Transverse colon (tissue), 4 donors: ENCODE measurements at regions not wholly inside any gene's neighbourhood (a gene's known extent, or its start where the extent isn't known, plus 50 kb on each side); places are given as distances from the start of the nearest gene placed in this dataset.

Source experiments
- DNase-seq: peaks from one replicate; pipeline ENCODE4 v3.0.0-alpha.2; 2019
- H3K27ac ChIP-seq, 4 donors: fragments of 200-600 bp; sonication (generic); 2 replicates each; pipeline ENCODE4 v1.5.1; 2016 to 2018; ENCODE audit warnings: inconsistent platforms in 4 of 4
- H3K27me3 ChIP-seq: fragments of 200-600 bp; sonication (generic); 2 replicates; pipeline ENCODE4 v1.5.1; 2017; ENCODE audit warnings: inconsistent platforms
- H3K36me3 ChIP-seq, 4 donors: fragments of 200-600 bp; sonication (generic); 2 replicates each; pipeline ENCODE4 v1.5.1; 2017 to 2019; ENCODE audit warnings: inconsistent platforms in 4 of 4
- H3K4me1 ChIP-seq, 4 donors: fragments of 200-600 bp; sonication (generic); 2 replicates each; pipeline ENCODE4 v1.5.1; 2017 to 2020; ENCODE audit warnings: inconsistent platforms in 4 of 4
- H3K4me3 ChIP-seq, 4 donors: fragments of 200-600 bp; sonication (generic); 1 replicate in 1 of 4; 2 replicates in 3 of 4; pipeline versions ENCODE4 v1.5.1 to v1.6.1; 2017 to 2019; ENCODE audit warnings: inconsistent platforms in 4 of 4
- H3K9me3 ChIP-seq, 2 donors: fragments of 200-600 bp; sonication (generic); 2 replicates each; pipeline ENCODE4 v1.5.1; 2017 to 2019; ENCODE audit warnings: inconsistent platforms in 2 of 2
- CTCF ChIP-seq, 5 experiments: fragments of 200-600 bp in 3 of 5; fragments of 450-650 bp in 2 of 5; sonication (generic) in 3 of 5; IDR thresholded peaks; 1 replicate in 2 of 5; 2 replicates in 3 of 5; pipeline ENCODE4 v1.5.1; 2016 to 2017; ENCODE audit warnings: antibody characterized with exemption in 5 of 5, inconsistent platforms in 3 of 5, mild to moderate bottlenecking in 2 of 5, moderate library complexity in 1 of 5
- EP300 ChIP-seq: sonication (generic); formaldehyde crosslinking; IDR thresholded peaks from one replicate; pipeline ENCODE4 v1.6.1; 2017; ENCODE audit warnings: antibody characterized with exemption, low read depth
- POLR2A ChIP-seq: fragments of 450-650 bp; IDR thresholded peaks from one replicate; pipeline ENCODE4 v1.6.1; 2016; ENCODE audit warnings: antibody characterized with exemption, mild to moderate bottlenecking, moderate library complexity
- POLR2AphosphoS5 ChIP-seq, 3 donors: sonication (generic); formaldehyde crosslinking; IDR thresholded peaks; one replicate each; pipeline ENCODE4 v1.6.1; 2016; ENCODE audit warnings: antibody characterized with exemption in 3 of 3
- WGBS, 2 donors: methylation state at CpG; one replicate each; pipeline ENCODE4 v1.1.5; 2018; ENCODE audit warnings: low coverage in 1 of 2; 5-methylcytosine and 5-hydroxymethylcytosine counted together
- in situ Hi-C, 4 donors: fragments of 200-750 bp; cut with MboI; loops; one replicate each; pipeline versions ENCODE4 v1.15.0 to v1.15.1; 2017; ENCODE audit warnings: low sequenced_read_pairs in 3 of 4, low pct_ligation_motif_present in 1 of 4, low pct_unique_long_range_greater_than_20kb in 1 of 4
- intact Hi-C: fragments of 100-400 bp; cut with DNase I; formaldehyde crosslinking; loops from one replicate; pipeline ENCODE4 v1.15.1; 2023; ENCODE audit warnings: low total_unique reads

- TF ChIP-seq POLR2A (no peak), CTCF (IDR thresholded peaks at IDR 0.05) (no peak), POLR2AphosphoS5 (IDR thresholded peaks at IDR 0.05) (no peak), EP300 (no peak)
- Histone ChIP-seq H3K27me3 (no peaks in the 10 kb centered on the region), H3K36me3 (no peaks in the 10 kb centered on the region), H3K27ac (no peak overlapping the region), H3K9me3 (no peaks in the 10 kb centered on the region), H3K4me1 (peaks cover 0 to 13% (median 0%) of the 10 kb centered on the region in 4 donors), H3K4me3 (no peak overlapping the region)
- 56 to 68% methylated on average over 4 of the region's 4 CpGs for whole genome bisulfite sequencing, 2 donors
- in situ Hi-C loops (no loop called here), intact Hi-C loops (no loop called here)
- no peak for DNase-seq
Observed at GRCh38 chr12:25420116-25420515, 133.0 kb downstream of the LMNTD1 start.

GRCh38 chr12:25419595-25419994 is 133.5 kb downstream of the LMNTD1 start:
- no peak for DNase-seq
- Histone ChIP-seq H3K36me3 (no peaks in the 10 kb centered on the region), H3K27me3 (no peaks in the 10 kb centered on the region), H3K27ac (no peak overlapping the region), H3K4me3 (no peak overlapping the region), H3K9me3 (no peaks in the 10 kb centered on the region), H3K4me1 (peaks cover 0 to 13% (median 0%) of the 10 kb centered on the region in 4 donors)
- intact Hi-C loops (no loop called here), in situ Hi-C loops (no loop called here)
- TF ChIP-seq POLR2A (no peak), EP300 (no peak), CTCF (IDR thresholded peaks at IDR 0.05) (no peak), POLR2AphosphoS5 (IDR thresholded peaks at IDR 0.05) (no peak)
- WGBS, 2 donors: 69 to 71% methylated on average over 2 of the region's 2 CpGs

GRCh38 chr12:25417071-25417470 is 136.0 kb downstream of the LMNTD1 start:
- 93 to 100% methylated on average over 3 of the region's 3 CpGs for WGBS, 2 donors

GRCh38 chr12:25416516-25416915 is 136.6 kb downstream of the LMNTD1 start:
- intact Hi-C loops: no loop called here
- WGBS, 2 donors: 64 to 76% methylated on average over 4 of the region's 4 CpGs
- Histone ChIP-seq H3K4me3 (no peak overlapping the region), H3K27ac (no peak overlapping the region), H3K36me3 (no peaks in the 10 kb centered on the region), H3K9me3 (no peaks in the 10 kb centered on the region), H3K4me1 (no peaks in the 10 kb centered on the region), H3K27me3 (no peaks in the 10 kb centered on the region)
- no peak for TF ChIP-seq POLR2A
- no peak for TF ChIP-seq CTCF (IDR thresholded peaks at IDR 0.05)
- TF ChIP-seq EP300: no peak
- TF ChIP-seq POLR2AphosphoS5 (IDR thresholded peaks at IDR 0.05): no peak
- DNase-seq: no peak
- in situ Hi-C loops: no loop called here

More at GRCh38 chr12:25417071-25417470, 136.0 kb downstream of the LMNTD1 start:
- Histone ChIP-seq H3K9me3 (no peaks in the 10 kb centered on the region), H3K27ac (no peak overlapping the region), H3K4me3 (no peak overlapping the region), H3K36me3 (no peaks in the 10 kb centered on the region), H3K4me1 (no peaks in the 10 kb centered on the region), H3K27me3 (no peaks in the 10 kb centered on the region)
- no peak for DNase-seq
- intact Hi-C loops (no loop called here), in situ Hi-C loops (no loop called here)
- no peak for TF ChIP-seq POLR2A
- no peak for TF ChIP-seq CTCF (IDR thresholded peaks at IDR 0.05)
- TF ChIP-seq POLR2AphosphoS5 (IDR thresholded peaks at IDR 0.05): no peak
- TF ChIP-seq EP300: no peak
